GM13977 (cell line): ENCODE measurements at regions not wholly inside any gene's neighbourhood (a gene's known extent, or its start where the extent isn't known, plus 50 kb on each side); places are given as distances from the start of the nearest gene placed in this dataset.
"Not testable (repeated sequence)": the region's sequence is repeated elsewhere in the genome, so short reads cannot be mapped to it uniquely, and the experiment has no call there.

ENCODE experiments used
- DNase-seq: peaks from one replicate; pipeline ENCODE4 v3.0.0; 2012; ENCODE audit warnings: low spot score
- in situ Hi-C: fragments of 300-500 bp; cut with MboI; formaldehyde crosslinking; loops from one replicate; pipeline ENCODE4 v1.12.0; 2022; ENCODE audit warnings: low sequenced_read_pairs, low pct_unique_long_range_greater_than_20kb, mixed read lengths, inconsistent platforms; ENCODE audit not compliant: unreplicated experiment
- TF ChIP-seq, protein P1 (sequence below): IDR thresholded peaks from 2 replicates; pipeline ENCODE4 v1.5.1; 2012; ENCODE audit warnings: mild to moderate bottlenecking, control low read depth; ENCODE audit not compliant: insufficient read depth; ENCODE audit errors: extremely low read depth, missing control alignments

DNA sequence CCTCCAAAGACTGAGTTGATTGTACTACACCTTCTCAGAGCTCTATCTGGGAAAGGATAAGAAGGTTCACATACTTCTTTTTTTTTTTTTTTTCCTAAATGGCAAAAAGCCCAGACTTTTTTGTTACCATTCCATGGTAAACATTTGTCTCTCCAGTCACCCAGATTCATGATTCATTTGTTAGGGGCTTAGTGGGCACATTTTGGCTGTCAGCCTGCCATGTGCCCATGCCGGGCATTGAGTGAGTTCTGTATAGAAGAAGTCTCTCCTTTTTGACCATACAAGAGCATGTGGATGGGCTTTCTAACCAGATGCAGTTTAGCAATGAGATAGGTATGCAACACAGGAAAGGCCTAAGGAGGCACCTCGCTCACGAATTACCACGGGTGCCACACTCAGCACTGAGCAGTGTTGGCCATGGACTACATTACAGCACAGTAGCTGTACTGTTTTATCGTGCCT lies 447.5 kb upstream of the HSF2 start:
- TF ChIP-seq, protein P1, sequence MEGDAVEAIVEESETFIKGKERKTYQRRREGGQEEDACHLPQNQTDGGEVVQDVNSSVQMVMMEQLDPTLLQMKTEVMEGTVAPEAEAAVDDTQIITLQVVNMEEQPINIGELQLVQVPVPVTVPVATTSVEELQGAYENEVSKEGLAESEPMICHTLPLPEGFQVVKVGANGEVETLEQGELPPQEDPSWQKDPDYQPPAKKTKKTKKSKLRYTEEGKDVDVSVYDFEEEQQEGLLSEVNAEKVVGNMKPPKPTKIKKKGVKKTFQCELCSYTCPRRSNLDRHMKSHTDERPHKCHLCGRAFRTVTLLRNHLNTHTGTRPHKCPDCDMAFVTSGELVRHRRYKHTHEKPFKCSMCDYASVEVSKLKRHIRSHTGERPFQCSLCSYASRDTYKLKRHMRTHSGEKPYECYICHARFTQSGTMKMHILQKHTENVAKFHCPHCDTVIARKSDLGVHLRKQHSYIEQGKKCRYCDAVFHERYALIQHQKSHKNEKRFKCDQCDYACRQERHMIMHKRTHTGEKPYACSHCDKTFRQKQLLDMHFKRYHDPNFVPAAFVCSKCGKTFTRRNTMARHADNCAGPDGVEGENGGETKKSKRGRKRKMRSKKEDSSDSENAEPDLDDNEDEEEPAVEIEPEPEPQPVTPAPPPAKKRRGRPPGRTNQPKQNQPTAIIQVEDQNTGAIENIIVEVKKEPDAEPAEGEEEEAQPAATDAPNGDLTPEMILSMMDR = no peak
- DNase-seq = no peak
- in situ Hi-C loops = no loop called here

DNA sequence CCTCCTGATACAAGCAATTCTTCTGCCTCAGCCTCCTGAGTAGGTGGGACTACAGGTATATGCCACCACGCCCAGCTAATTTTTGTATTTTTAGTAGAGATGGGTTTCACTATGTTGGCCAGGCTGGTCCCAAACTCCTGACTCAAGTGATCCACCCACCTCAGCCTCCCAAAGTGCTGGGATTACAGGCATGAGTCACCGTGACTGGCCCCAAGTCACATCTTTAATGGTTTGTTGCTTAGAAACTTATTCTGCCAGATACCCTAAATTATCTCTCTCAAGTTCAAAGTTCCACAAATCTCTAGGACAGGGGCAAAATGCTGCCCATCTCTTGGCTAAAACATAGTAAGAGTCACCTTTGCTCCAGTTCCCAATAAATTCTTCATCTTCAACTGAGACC lies 444.1 kb upstream of the HSF2 start:
- DNase-seq, in situ Hi-C loops: not testable (repeated sequence)

- TF ChIP-seq, protein P1 = no peak
- in situ Hi-C loops = no loop called here
- no peak for DNase-seq
Observed at GRCh38 chr6:121956782-121957181, 442.7 kb upstream of the HSF2 start.

DNA sequence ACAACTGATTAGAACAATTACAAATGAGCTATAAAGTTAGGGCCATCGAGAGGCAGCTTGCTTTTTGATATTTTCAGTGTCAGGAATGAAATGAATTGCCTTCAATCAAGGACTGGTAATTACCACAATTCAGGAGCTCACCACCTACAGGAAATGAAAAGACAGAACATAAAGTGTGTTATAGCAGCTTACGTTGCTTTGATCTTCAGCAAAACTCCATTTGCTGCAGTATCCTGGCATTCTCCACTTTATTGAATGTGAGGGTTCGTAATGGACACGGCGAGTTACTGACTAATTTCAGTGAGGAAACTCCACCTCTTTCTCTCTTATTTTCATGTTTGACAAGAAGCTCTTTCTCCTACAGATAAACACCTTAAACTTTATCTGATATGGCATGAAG lies 440.0 kb upstream of the HSF2 start:
- DNase-seq = no peak
- in situ Hi-C loops = no loop called here
- TF ChIP-seq, protein P1 = no peak

GRCh38 chr6:121961619-121962125 lies 437.8 kb upstream of the HSF2 start:
- in situ Hi-C loops = no loop called here
- DNase-seq = no peak
- TF ChIP-seq, protein P1 = no peak

GRCh38 chr6:121963826-121964225 lies 435.6 kb upstream of the HSF2 start:
- in situ Hi-C loops = no loop called here
- TF ChIP-seq, protein P1 = no peak
- DNase-seq = no peak

GRCh38 chr6:121965739-121966138 lies 433.7 kb upstream of the HSF2 start:
- TF ChIP-seq, protein P1 = no peak
- DNase-seq = no peak
- in situ Hi-C loops = no loop called here
